WTC11 (cell line): ENCODE measurements at regions not wholly inside any gene's neighbourhood (a gene's known extent, or its start where the extent isn't known, plus 50 kb on each side); places are given as distances from the start of the nearest gene placed in this dataset.

Experiments used
- ATAC-seq: fragments of 200-7000 bp; cut with Tn5 transposase; 2 replicates; pipeline ENCODE4 v1.10.0; 2021; ENCODE audit warnings: mild to moderate bottlenecking, moderate library complexity
- CTCF ChIA-PET: fragments of 300-600 bp; sonication (Branson Sonifier 250); formaldehyde crosslinking; loops from one replicate; lab custom pipeline; 2021; ENCODE audit warnings: antibody characterized with exemption; lab: Charles Lee
- POLR2A ChIA-PET: fragments of 350-600 bp; sonication (Branson Sonifier 250); formaldehyde crosslinking; loops from one replicate; lab custom pipeline; 2021; ENCODE audit warnings: antibody characterized with exemption; lab: Charles Lee
- DNase-seq: peaks from one replicate; pipeline ENCODE4 v3.0.0; 2021; ENCODE audit warnings: low spot score
- H3K27ac Mint-ChIP-seq: 2 replicates; pipeline ENCODE4 v1.8.0; 2021; ENCODE audit warnings: mixed read lengths
- H3K27me3 Mint-ChIP-seq: 2 replicates; pipeline ENCODE4 v1.8.0; 2021; ENCODE audit warnings: low read depth, mild to moderate bottlenecking, moderate library complexity, mixed read lengths
- H3K36me3 Mint-ChIP-seq: 2 replicates; pipeline ENCODE4 v1.8.0; 2021; ENCODE audit warnings: mixed read lengths
- H3K4me1 Mint-ChIP-seq: 2 replicates; pipeline ENCODE4 v1.8.0; 2022; ENCODE audit warnings: mixed read lengths
- H3K4me3 Mint-ChIP-seq: 2 replicates; pipeline ENCODE4 v1.8.0; 2021; ENCODE audit warnings: mild to moderate bottlenecking, moderate library complexity, mixed read lengths
- H3K9me3 Mint-ChIP-seq: 2 replicates; pipeline ENCODE4 v1.8.0; 2021; ENCODE audit warnings: mixed read lengths
- CREB1 ChIP-seq: sonication (generic); formaldehyde crosslinking; IDR thresholded peaks from 2 replicates; pipeline ENCODE4 v1.8.0; 2023; ENCODE audit warnings: mild to moderate bottlenecking, missing genetic modification reagents
- EMX1 ChIP-seq: fragments of 250-450 bp; sonication (Bioruptor Pico); IDR thresholded peaks from 2 replicates; pipeline ENCODE4 v1.8.0; 2021; ENCODE audit warnings: mild to moderate bottlenecking
- GRHL2 ChIP-seq: fragments of 250-450 bp; sonication (Bioruptor Pico); IDR thresholded peaks from 2 replicates; pipeline ENCODE4 v1.8.0; 2022; ENCODE audit warnings: mild to moderate bottlenecking, moderate library complexity; ENCODE audit not compliant: insufficient replicate concordance, severe bottlenecking
- IRF2 ChIP-seq: sonication (generic); formaldehyde crosslinking; IDR thresholded peaks from 2 replicates; pipeline ENCODE4 v1.8.0; 2022; ENCODE audit warnings: low read depth, missing genetic modification reagents, borderline replicate concordance
- JAZF1 ChIP-seq: fragments of 250-450 bp; sonication (Bioruptor Pico); IDR thresholded peaks from 2 replicates; pipeline ENCODE4 v1.9.0; 2021; ENCODE audit warnings: moderate library complexity, mild to moderate bottlenecking, inconsistent platforms
- MXD4 ChIP-seq: fragments of 250-450 bp; sonication (Bioruptor Pico); IDR thresholded peaks from 2 replicates; pipeline ENCODE4 v1.8.0; 2021; ENCODE audit warnings: mild to moderate bottlenecking, moderate library complexity, borderline replicate concordance
- NFE2L1 ChIP-seq: sonication (generic); formaldehyde crosslinking; IDR thresholded peaks from 2 replicates; pipeline ENCODE4 v1.8.1; 2023; ENCODE audit warnings: missing genetic modification reagents
- NR3C1 ChIP-seq: sonication (generic); formaldehyde crosslinking; conservative IDR thresholded peaks from 2 replicates; pipeline ENCODE4 v1.8.1; 2023; ENCODE audit warnings: low read depth, mild to moderate bottlenecking, missing genetic modification reagents
- OVOL2 ChIP-seq: fragments of 250-450 bp; sonication (Bioruptor Pico); IDR thresholded peaks from 2 replicates; pipeline ENCODE4 v1.9.0; 2021; ENCODE audit warnings: mild to moderate bottlenecking, borderline replicate concordance
- RELA ChIP-seq: sonication (generic); formaldehyde crosslinking; IDR thresholded peaks from 2 replicates; pipeline ENCODE4 v1.8.1; 2022; ENCODE audit warnings: missing genetic modification reagents, mild to moderate bottlenecking, borderline replicate concordance
- RORB ChIP-seq: fragments of 250-450 bp; sonication (Bioruptor Pico); IDR thresholded peaks from 2 replicates; pipeline ENCODE4 v1.9.0; 2021; ENCODE audit warnings: mild to moderate bottlenecking
- SP1 ChIP-seq: sonication (generic); formaldehyde crosslinking; conservative IDR thresholded peaks from 2 replicates; pipeline ENCODE4 v1.8.1; 2022; ENCODE audit warnings: missing genetic modification reagents
- TCF7 ChIP-seq: sonication (generic); formaldehyde crosslinking; IDR thresholded peaks from 2 replicates; pipeline ENCODE4 v1.8.0; 2022; ENCODE audit warnings: mild to moderate bottlenecking, low read depth, missing genetic modification reagents, moderate library complexity
- ZNF317 ChIP-seq: sonication (generic); formaldehyde crosslinking; IDR thresholded peaks from 2 replicates; pipeline ENCODE4 v1.8.1; 2023; ENCODE audit warnings: low read depth, mild to moderate bottlenecking, moderate library complexity, missing genetic modification reagents, borderline replicate concordance
- ZNF671 ChIP-seq: fragments of 250-450 bp; sonication (Bioruptor Pico); IDR thresholded peaks from 2 replicates; pipeline ENCODE4 v1.8.0; 2021; ENCODE audit warnings: mild to moderate bottlenecking
- TF ChIP-seq, protein P1 (sequence below): sonication (generic); formaldehyde crosslinking; IDR thresholded peaks from 2 replicates; pipeline ENCODE4 v1.8.1; 2022; ENCODE audit warnings: mild to moderate bottlenecking, moderate library complexity, missing genetic modification reagents
- TF ChIP-seq, protein P2 (sequence below): sonication (generic); formaldehyde crosslinking; IDR thresholded peaks from 2 replicates; pipeline ENCODE4 v1.8.1; 2023; ENCODE audit warnings: mild to moderate bottlenecking, missing genetic modification reagents
- TF ChIP-seq, protein P3 (sequence below): fragments of 250-450 bp; sonication (Bioruptor Pico); IDR thresholded peaks from 2 replicates; pipeline ENCODE4 v1.9.0; 2021; ENCODE audit warnings: moderate library complexity, mild to moderate bottlenecking, inconsistent platforms, borderline replicate concordance
- TF ChIP-seq, protein P4 (sequence below): sonication (generic); formaldehyde crosslinking; conservative IDR thresholded peaks from 2 replicates; pipeline ENCODE4 v1.8.1; 2022; ENCODE audit warnings: mild to moderate bottlenecking, missing genetic modification reagents
- TF ChIP-seq, protein P5 (sequence below): fragments of 250-450 bp; sonication (Bioruptor Pico); IDR thresholded peaks from 2 replicates; pipeline ENCODE4 v2.1.2; 2022; ENCODE audit warnings: mild to moderate bottlenecking, moderate library complexity
- TF ChIP-seq, protein P6 (sequence below): sonication (generic); formaldehyde crosslinking; IDR thresholded peaks from 2 replicates; pipeline ENCODE4 v1.8.0; 2023; ENCODE audit warnings: missing genetic modification reagents

DNA sequence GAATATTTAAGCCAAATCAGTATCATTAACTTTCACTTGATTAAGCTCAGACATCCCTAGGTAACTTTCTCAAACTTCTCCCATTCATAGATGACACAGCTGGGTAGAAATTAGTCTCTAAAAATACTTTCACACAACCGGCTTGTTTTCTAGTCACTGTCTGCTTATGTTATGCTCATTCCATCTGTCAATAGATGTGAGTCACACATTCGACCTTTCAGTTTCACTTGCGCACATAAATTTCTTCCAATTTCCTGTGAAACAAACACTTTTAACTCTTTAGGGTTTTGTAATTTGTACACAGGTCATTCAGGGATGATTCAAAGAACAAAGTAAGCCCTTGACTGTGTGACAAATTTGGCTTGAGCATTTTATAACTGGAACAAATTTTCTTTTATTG, 723.0 kb downstream of the KCNA4 start (continued):
- TF ChIP-seq, protein P1, sequence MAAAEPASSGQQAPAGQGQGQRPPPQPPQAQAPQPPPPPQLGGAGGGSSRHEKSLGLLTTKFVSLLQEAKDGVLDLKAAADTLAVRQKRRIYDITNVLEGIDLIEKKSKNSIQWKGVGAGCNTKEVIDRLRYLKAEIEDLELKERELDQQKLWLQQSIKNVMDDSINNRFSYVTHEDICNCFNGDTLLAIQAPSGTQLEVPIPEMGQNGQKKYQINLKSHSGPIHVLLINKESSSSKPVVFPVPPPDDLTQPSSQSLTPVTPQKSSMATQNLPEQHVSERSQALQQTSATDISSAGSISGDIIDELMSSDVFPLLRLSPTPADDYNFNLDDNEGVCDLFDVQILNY (CRISPR knock-in tag): no peak

DNA sequence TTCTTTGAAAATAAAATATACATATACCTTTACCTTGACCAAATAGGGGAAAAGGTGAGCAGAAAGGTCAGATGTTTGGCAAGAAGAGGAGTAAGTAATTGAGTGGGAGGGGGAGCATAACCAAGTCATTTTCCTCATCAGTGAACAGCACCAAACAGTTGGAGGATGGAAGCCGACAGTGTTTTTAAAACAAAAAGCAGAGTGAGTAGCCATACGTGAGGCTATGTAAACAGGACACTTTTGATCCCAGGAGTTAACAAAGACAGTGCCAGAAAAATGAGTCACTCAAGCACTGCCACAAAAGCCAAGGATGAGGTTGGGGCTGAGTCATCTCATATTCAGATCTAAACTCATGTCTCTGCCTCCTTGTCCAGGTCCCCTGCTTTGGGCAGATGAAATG, 734.7 kb downstream of the KCNA4 start:
- CTCF ChIA-PET: no interaction called here
- no peak overlapping the region for H3K27ac Mint-ChIP-seq
- POLR2A ChIA-PET: no interaction called here
- TF ChIP-seq ZNF671 (CRISPR knock-in tag) (no peak), EMX1 (CRISPR knock-in tag) (no peak)
- no peaks in the 10 kb centered on the region for H3K9me3 Mint-ChIP-seq
- ATAC-seq (no peak), DNase-seq (no peak)
- no peak overlapping the region for H3K4me3 Mint-ChIP-seq
- no peaks in the 10 kb centered on the region for H3K4me1 Mint-ChIP-seq
- H3K36me3 Mint-ChIP-seq: no peaks in the 10 kb centered on the region
- no peaks in the 10 kb centered on the region; the same call in 1 of the 2 replicates for H3K27me3 Mint-ChIP-seq

DNA sequence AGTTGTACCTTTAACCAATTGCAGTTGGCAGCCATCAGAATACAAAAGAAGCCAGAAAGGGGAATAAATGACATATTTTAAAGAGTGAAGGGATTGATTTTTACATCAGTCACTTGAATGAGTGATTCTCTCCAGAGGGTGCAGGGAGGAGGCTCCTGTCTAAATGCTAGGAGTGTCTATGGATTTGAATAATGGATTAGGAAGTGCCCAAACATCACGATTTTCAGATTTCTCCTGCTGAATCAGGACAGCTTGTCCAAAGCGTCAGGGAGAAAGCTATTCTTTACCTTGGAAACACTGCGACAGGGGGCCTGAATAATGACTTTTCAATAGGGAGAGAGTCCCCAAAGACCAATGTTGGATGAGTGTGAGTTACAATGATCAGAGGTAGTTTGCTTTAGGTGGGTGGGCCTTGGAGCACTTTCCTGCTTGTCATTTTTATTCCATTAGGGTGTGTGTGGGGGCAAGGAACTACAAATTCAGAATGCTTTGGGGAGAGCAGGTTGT, 735.5 kb downstream of the KCNA4 start:
- no peak for ATAC-seq
- CTCF ChIA-PET: interaction anchor here (1.4 kb wide), 1 partner anchor 47 kb away, joined by 4 read pairs; no protein-coding TSS in a partner anchor
- Mint-ChIP-seq H3K9me3 (no peaks in the 10 kb centered on the region), H3K27me3 (no peaks in the 10 kb centered on the region; the same call in 1 of the 2 replicates), H3K4me3 (no peak overlapping the region), H3K4me1 (no peaks in the 10 kb centered on the region), H3K36me3 (no peaks in the 10 kb centered on the region), H3K27ac (no peak overlapping the region)
- POLR2A ChIA-PET: no interaction called here
- no peak for DNase-seq
- TF ChIP-seq OVOL2 (CRISPR knock-in tag) (no peak), NFE2L1 (no peak), RELA (no peak), GRHL2 (CRISPR knock-in tag) (no peak), JAZF1 (CRISPR knock-in tag) (no peak), ZNF317 (CRISPR knock-in tag) (no peak), SP1 (CRISPR knock-in tag) (no peak), RORB (CRISPR knock-in tag) (no peak), NR3C1 (CRISPR knock-in tag) (no peak), TCF7 (CRISPR knock-in tag) (no peak), CREB1 (CRISPR knock-in tag) (no peak), IRF2 (CRISPR knock-in tag) (no peak), MXD4 (CRISPR knock-in tag) (no peak)
- TF ChIP-seq, protein P2, sequence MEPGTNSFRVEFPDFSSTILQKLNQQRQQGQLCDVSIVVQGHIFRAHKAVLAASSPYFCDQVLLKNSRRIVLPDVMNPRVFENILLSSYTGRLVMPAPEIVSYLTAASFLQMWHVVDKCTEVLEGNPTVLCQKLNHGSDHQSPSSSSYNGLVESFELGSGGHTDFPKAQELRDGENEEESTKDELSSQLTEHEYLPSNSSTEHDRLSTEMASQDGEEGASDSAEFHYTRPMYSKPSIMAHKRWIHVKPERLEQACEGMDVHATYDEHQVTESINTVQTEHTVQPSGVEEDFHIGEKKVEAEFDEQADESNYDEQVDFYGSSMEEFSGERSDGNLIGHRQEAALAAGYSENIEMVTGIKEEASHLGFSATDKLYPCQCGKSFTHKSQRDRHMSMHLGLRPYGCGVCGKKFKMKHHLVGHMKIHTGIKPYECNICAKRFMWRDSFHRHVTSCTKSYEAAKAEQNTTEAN (CRISPR knock-in tag): no peak
- TF ChIP-seq, protein P3, sequence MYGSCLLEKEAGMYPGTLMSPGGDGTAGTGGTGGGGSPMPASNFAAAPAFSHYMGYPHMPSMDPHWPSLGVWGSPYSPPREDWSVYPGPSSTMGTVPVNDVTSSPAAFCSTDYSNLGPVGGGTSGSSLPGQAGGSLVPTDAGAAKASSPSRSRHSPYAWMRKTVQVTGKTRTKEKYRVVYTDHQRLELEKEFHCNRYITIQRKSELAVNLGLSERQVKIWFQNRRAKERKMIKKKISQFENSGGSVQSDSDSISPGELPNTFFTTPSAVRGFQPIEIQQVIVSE (CRISPR knock-in tag): no peak
- TF ChIP-seq, protein P4, sequence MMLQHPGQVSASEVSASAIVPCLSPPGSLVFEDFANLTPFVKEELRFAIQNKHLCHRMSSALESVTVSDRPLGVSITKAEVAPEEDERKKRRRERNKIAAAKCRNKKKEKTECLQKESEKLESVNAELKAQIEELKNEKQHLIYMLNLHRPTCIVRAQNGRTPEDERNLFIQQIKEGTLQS (CRISPR knock-in tag): no peak
- TF ChIP-seq, protein P5, sequence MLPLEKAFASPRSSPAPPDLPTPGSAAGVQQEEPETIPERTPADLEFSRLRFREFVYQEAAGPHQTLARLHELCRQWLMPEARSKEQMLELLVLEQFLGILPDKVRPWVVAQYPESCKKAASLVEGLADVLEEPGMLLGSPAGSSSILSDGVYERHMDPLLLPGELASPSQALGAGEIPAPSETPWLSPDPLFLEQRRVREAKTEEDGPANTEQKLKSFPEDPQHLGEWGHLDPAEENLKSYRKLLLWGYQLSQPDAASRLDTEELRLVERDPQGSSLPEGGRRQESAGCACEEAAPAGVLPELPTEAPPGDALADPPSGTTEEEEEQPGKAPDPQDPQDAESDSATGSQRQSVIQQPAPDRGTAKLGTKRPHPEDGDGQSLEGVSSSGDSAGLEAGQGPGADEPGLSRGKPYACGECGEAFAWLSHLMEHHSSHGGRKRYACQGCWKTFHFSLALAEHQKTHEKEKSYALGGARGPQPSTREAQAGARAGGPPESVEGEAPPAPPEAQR: no peak
- TF ChIP-seq, protein P6, sequence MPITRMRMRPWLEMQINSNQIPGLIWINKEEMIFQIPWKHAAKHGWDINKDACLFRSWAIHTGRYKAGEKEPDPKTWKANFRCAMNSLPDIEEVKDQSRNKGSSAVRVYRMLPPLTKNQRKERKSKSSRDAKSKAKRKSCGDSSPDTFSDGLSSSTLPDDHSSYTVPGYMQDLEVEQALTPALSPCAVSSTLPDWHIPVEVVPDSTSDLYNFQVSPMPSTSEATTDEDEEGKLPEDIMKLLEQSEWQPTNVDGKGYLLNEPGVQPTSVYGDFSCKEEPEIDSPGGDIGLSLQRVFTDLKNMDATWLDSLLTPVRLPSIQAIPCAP: no peak
